HepG2 (cell line): ENCODE measurements at regions not wholly inside any gene's neighbourhood (a gene's known extent, or its start where the extent isn't known, plus 50 kb on each side); places are given as distances from the start of the nearest gene placed in this dataset.

ENCODE experiments used
- ATAC-seq: fragments of 200-7000 bp; cut with Tn5 transposase; 3 replicates; pipeline ENCODE4 v1.9.1; 2020; ENCODE audit warnings: mild to moderate bottlenecking, moderate library complexity
- BruUV-seq: library from RNA; stranded (reverse); fragments of 400-500 nt; replicated peaks from 2 replicates; lab custom pipeline; 2021; lab: Mats Ljungman, UMichigan
- CTCF ChIA-PET: fragments of 300-600 bp; formaldehyde crosslinking; extraction: SDS; loops from one replicate; lab custom pipeline; 2021; ENCODE audit warnings: low total read pairs, inconsistent platforms, low intra/inter-chr PET ratio; lab: Yijun Ruan, JAX
- POLR2A ChIA-PET: fragments of 350-600 bp; sonication (Branson Sonifier 250); formaldehyde crosslinking; loops from one replicate; lab custom pipeline; 2020; ENCODE audit warnings: antibody characterized with exemption, inconsistent platforms; lab: Yijun Ruan, JAX
- DNase-seq: peaks from one replicate; pipeline ENCODE4 v3.0.0-alpha.2; 2015; ENCODE audit warnings: low spot score
- FAIRE-seq: peaks from 3 replicates; lab custom pipeline; 2011; peaks lifted over from hg19 to GRCh38; lab: Jason Lieb, UNC
- H2AFZ ChIP-seq: one replicate; pipeline ENCODE4 v1.6.1; 2011; ENCODE audit warnings: low read length, inconsistent platforms
- H3K27ac ChIP-seq: fragments of 300-600 bp; 3 replicates; pipeline ENCODE4 v1.8.0; 2011; ENCODE audit warnings: mixed run types, mild to moderate bottlenecking, mixed read lengths, low read length, inconsistent platforms; ENCODE audit not compliant: insufficient read depth; ENCODE audit errors: extremely low read length
- H3K27me3 ChIP-seq, 2 experiments: fragments of 200-600 bp in 1 of 2; 2 replicates in 1 of 2; 3 replicates in 1 of 2; pipeline versions ENCODE4 v1.6.0 to v1.8.0; 2011; ENCODE audit warnings: low read length in 2 of 2, mild to moderate bottlenecking in 2 of 2, moderate library complexity in 2 of 2, inconsistent platforms in 1 of 2; ENCODE audit not compliant: insufficient read depth in 2 of 2, control insufficient read depth in 1 of 2
- H3K36me3 ChIP-seq, 2 experiments: fragments of 200-600 bp in 1 of 2; replicated peaks in 1 of 2; 2 replicates in 1 of 2; 3 replicates in 1 of 2; pipeline versions ENCODE4 v1.5.1 to v1.8.0; 2011; ENCODE audit warnings: low read length in 2 of 2, inconsistent platforms in 1 of 2; ENCODE audit not compliant: insufficient read depth in 2 of 2, control insufficient read depth in 1 of 2
- H3K4me1 ChIP-seq: 2 replicates; pipeline ENCODE4 v1.5.1; 2012; ENCODE audit warnings: low read length, inconsistent platforms; ENCODE audit not compliant: insufficient read depth
- H3K4me2 ChIP-seq: 2 replicates; pipeline ENCODE4 v1.6.0; 2011; ENCODE audit warnings: low read depth, low read length, inconsistent platforms
- H3K4me3 ChIP-seq, 3 experiments: fragments of 200-600 bp in 1 of 3; sonication (generic), shearing (Covaris generic) in 1 of 3; replicated peaks in 1 of 3; 2 replicates each; pipeline ENCODE4 v1.5.1; 2011 to 2016; ENCODE audit warnings: low read length in 3 of 3, inconsistent platforms in 2 of 3, low read depth in 2 of 3, mild to moderate bottlenecking in 2 of 3, control low read depth in 1 of 3, mixed read lengths in 1 of 3; ENCODE audit not compliant: insufficient read depth in 1 of 3
- H3K79me2 ChIP-seq: one replicate; pipeline ENCODE4 v1.6.1; 2011; ENCODE audit warnings: low read length, inconsistent platforms; ENCODE audit not compliant: insufficient read depth
- H3K9ac ChIP-seq: 2 replicates; pipeline ENCODE4 v1.6.0; 2011; ENCODE audit warnings: mild to moderate bottlenecking, low read depth, low read length, inconsistent platforms; ENCODE audit not compliant: insufficient read depth
- H3K9me3 ChIP-seq: 2 replicates; pipeline ENCODE4 v1.5.1; 2012; ENCODE audit warnings: mild to moderate bottlenecking, low read length
- H4K20me1 ChIP-seq: 2 replicates; pipeline ENCODE4 v1.6.0; 2011; ENCODE audit warnings: inconsistent platforms, mild to moderate bottlenecking, low read length, moderate library complexity; ENCODE audit not compliant: insufficient read depth
- CENPT ChIP-seq: sonication (generic); formaldehyde crosslinking; IDR thresholded peaks from 2 replicates; pipeline ENCODE4 v1.8.0; 2022; ENCODE audit warnings: low read depth, mild to moderate bottlenecking, moderate library complexity, missing genetic modification reagents
- HNRNPLL ChIP-seq: fragments of 200-400 bp; formaldehyde crosslinking; IDR thresholded peaks from 2 replicates; pipeline ENCODE4 v1.6.1; 2017; ENCODE audit warnings: mild to moderate bottlenecking, low read depth, low read length; ENCODE audit not compliant: poor library complexity, severe bottlenecking
- RFXANK ChIP-seq: IDR thresholded peaks from 2 replicates; pipeline ENCODE4 v1.6.1; 2016
- ZBTB7A ChIP-seq: sonication (generic); formaldehyde crosslinking; IDR thresholded peaks from 2 replicates; pipeline ENCODE4 v1.8.0; 2022; ENCODE audit warnings: mild to moderate bottlenecking, missing genetic modification reagents
- ZGPAT ChIP-seq: IDR thresholded peaks from 2 replicates; pipeline ENCODE4 v1.6.1; 2016; ENCODE audit warnings: mild to moderate bottlenecking
- ZNF296 ChIP-seq: sonication (generic); formaldehyde crosslinking; conservative IDR thresholded peaks from 2 replicates; pipeline ENCODE4 v1.5.0; 2020; ENCODE audit warnings: mild to moderate bottlenecking, missing genetic modification reagents
- ZNF331 ChIP-seq: sonication (generic); formaldehyde crosslinking; IDR thresholded peaks from 2 replicates; pipeline ENCODE4 v1.4.0; 2020; ENCODE audit warnings: missing genetic modification reagents
- ZNF503 ChIP-seq: sonication (generic); formaldehyde crosslinking; IDR thresholded peaks from 2 replicates; pipeline ENCODE4 v1.4.0; 2020; ENCODE audit warnings: missing genetic modification reagents
- ZNF512B ChIP-seq: sonication (generic); formaldehyde crosslinking; IDR thresholded peaks from 2 replicates; pipeline ENCODE4 v1.5.1; 2020; ENCODE audit warnings: missing genetic modification reagents, mild to moderate bottlenecking, borderline replicate concordance
- ZNF782 ChIP-seq: sonication (generic); formaldehyde crosslinking; IDR thresholded peaks from 2 replicates; pipeline ENCODE4 v1.4.0; 2020; ENCODE audit warnings: missing genetic modification reagents, mild to moderate bottlenecking, borderline replicate concordance
- WGBS: methylation state at CpG from one replicate; pipeline ENCODE4 v1.1.6; 2017; ENCODE audit warnings: low lambda C conversion rate; 5-methylcytosine and 5-hydroxymethylcytosine counted together
- in situ Hi-C: cut with HindIII; loops from 2 replicates; pipeline ENCODE4 v1.10.0; 2017; ENCODE audit warnings: low pct_unique_long_range_greater_than_20kb; ENCODE audit not compliant: extremely low pct_ligation_motif_present
- intact Hi-C: fragments of 100-400 bp; cut with micrococcal nuclease; formaldehyde crosslinking; loops from one replicate; pipeline ENCODE4 v1.10.0; 2022; ENCODE audit not compliant: unreplicated experiment

GRCh38 chr2:196391149-196391479 lies 219.7 kb upstream of the STK17B start:
- H3K36me3 ChIP-seq, result no peaks in the 10 kb centered on the region
- no peaks in the 10 kb centered on the region for H4K20me1 ChIP-seq
- H3K9ac ChIP-seq, result no peak overlapping the region
- no peak overlapping the region for H3K4me2 ChIP-seq
- no peaks in the 10 kb centered on the region for H3K27me3 ChIP-seq
- ChIA-PET POLR2A (no interaction called here), CTCF (no interaction called here)
- no peak overlapping the region for H2AFZ ChIP-seq
- in situ Hi-C loops (no loop called here), intact Hi-C loops (no loop called here)
- BruUV-seq, result no TSS peak
- TF ChIP-seq ZNF331 (CRISPR knock-in tag), result no peak
- TF ChIP-seq CENPT (CRISPR knock-in tag), result no peak
- TF ChIP-seq ZNF296 (CRISPR knock-in tag), result no peak
- no peak for TF ChIP-seq ZNF512B (CRISPR knock-in tag)
- no peak for TF ChIP-seq RFXANK (CRISPR knock-in tag)
- TF ChIP-seq HNRNPLL, result no peak
- no peak for TF ChIP-seq ZGPAT (CRISPR knock-in tag)
- no peak for TF ChIP-seq ZNF782 (CRISPR knock-in tag)
- no peak for TF ChIP-seq ZNF503
- no peak for TF ChIP-seq ZBTB7A (CRISPR knock-in tag)
- no peak overlapping the region for H3K27ac ChIP-seq
- no peak for FAIRE-seq
- no peak for DNase-seq
- H3K9me3 ChIP-seq, result no peaks in the 10 kb centered on the region
- no peaks in the 10 kb centered on the region for H3K4me1 ChIP-seq
- no peaks in the 10 kb centered on the region for H3K79me2 ChIP-seq
- no peak for ATAC-seq
- no peak overlapping the region for H3K4me3 ChIP-seq
- 56% methylated on average over 1 of the region's 1 CpG for WGBS
